SK-N-SH treated with all-trans-retinoic acid at 6 μM for 48 hours (cell line): ENCODE measurements at regions not wholly inside any gene's neighbourhood (a gene's known extent, or its start where the extent isn't known, plus 50 kb on each side); places are given as distances from the start of the nearest gene placed in this dataset.

ENCODE experiments used
- ATAC-seq: fragments of 200-7000 bp; cut with Tn5 transposase; 3 replicates; pipeline ENCODE4 v1.9.1; 2020; ENCODE audit warnings: mild to moderate bottlenecking, moderate library complexity
- ARNTL ChIP-seq: fragments of 450-650 bp; formaldehyde crosslinking; IDR thresholded peaks from 2 replicates; pipeline ENCODE4 v1.5.0; 2020; ENCODE audit warnings: low read depth, mild to moderate bottlenecking, moderate library complexity, borderline replicate concordance
- BACH2 ChIP-seq: fragments of 250-450 bp; sonication (Bioruptor Pico); IDR thresholded peaks from 2 replicates; pipeline ENCODE4 v1.9.0; 2021; ENCODE audit warnings: mild to moderate bottlenecking, borderline replicate concordance
- CREB5 ChIP-seq: fragments of 250-450 bp; sonication (Bioruptor Pico); IDR thresholded peaks from 2 replicates; pipeline ENCODE4 v1.5.1; 2020; ENCODE audit warnings: low read depth, mild to moderate bottlenecking, moderate library complexity
- ESRRG ChIP-seq: fragments of 250-450 bp; sonication (Bioruptor Pico); IDR thresholded peaks from 2 replicates; pipeline ENCODE4 v1.6.1; 2021; ENCODE audit warnings: mild to moderate bottlenecking
- ISL1 ChIP-seq: fragments of 250-450 bp; sonication (Bioruptor Pico); IDR thresholded peaks from 2 replicates; pipeline ENCODE4 v2.1.2; 2022; ENCODE audit warnings: mild to moderate bottlenecking, moderate library complexity
- OSR1 ChIP-seq: fragments of 250-450 bp; sonication (Bioruptor Pico); IDR thresholded peaks from 2 replicates; pipeline ENCODE4 v1.8.0; 2022; ENCODE audit warnings: moderate library complexity, mild to moderate bottlenecking, inconsistent platforms
- RARB ChIP-seq: fragments of 250-450 bp; sonication (Bioruptor Pico); IDR thresholded peaks from 2 replicates; pipeline ENCODE4 v1.8.0; 2021; ENCODE audit warnings: mild to moderate bottlenecking, moderate library complexity
- SNAI2 ChIP-seq: fragments of 250-450 bp; sonication (Bioruptor Pico); IDR thresholded peaks from 2 replicates; pipeline ENCODE4 v1.5.0; 2020; ENCODE audit warnings: mild to moderate bottlenecking, moderate library complexity
- TCF4 ChIP-seq: fragments of 250-450 bp; sonication (Bioruptor Pico); IDR thresholded peaks from 2 replicates; pipeline ENCODE4 v1.8.0; 2021; ENCODE audit warnings: mild to moderate bottlenecking, moderate library complexity, borderline replicate concordance
- ZC3H10 ChIP-seq: fragments of 250-450 bp; sonication (Bioruptor Pico); IDR thresholded peaks from 2 replicates; pipeline ENCODE4 v1.5.1; 2021; ENCODE audit warnings: mild to moderate bottlenecking, moderate library complexity
- ZFP3 ChIP-seq: fragments of 250-450 bp; sonication (Bioruptor Pico); IDR thresholded peaks from 2 replicates; pipeline ENCODE4 v1.5.0; 2020; ENCODE audit warnings: mild to moderate bottlenecking, moderate library complexity
- ZFP30 ChIP-seq: fragments of 450-650 bp; formaldehyde crosslinking; IDR thresholded peaks from 2 replicates; pipeline ENCODE4 v1.5.0; 2022; ENCODE audit warnings: mild to moderate bottlenecking, moderate library complexity
- ZNF565 ChIP-seq: fragments of 450-650 bp; formaldehyde crosslinking; conservative IDR thresholded peaks from 2 replicates; pipeline ENCODE4 v1.5.0; 2020; ENCODE audit warnings: low read depth, mild to moderate bottlenecking, moderate library complexity
- ZNF70 ChIP-seq: fragments of 450-650 bp; formaldehyde crosslinking; IDR thresholded peaks from 2 replicates; pipeline ENCODE4 v1.5.0; 2020; ENCODE audit warnings: mild to moderate bottlenecking, moderate library complexity

GRCh38 chr5:13994621-13995253 lies 50.2 kb upstream of the DNAH5 start:
- TF ChIP-seq ZNF565 (CRISPR knock-in tag) (no peak), TCF4 (CRISPR knock-in tag) (no peak), OSR1 (CRISPR knock-in tag) (no peak), ARNTL (no peak), ISL1 (CRISPR knock-in tag) (no peak), ZNF70 (no peak), ZFP3 (CRISPR knock-in tag) (no peak), ZFP30 (CRISPR knock-in tag) (no peak), CREB5 (no peak), ZC3H10 (CRISPR knock-in tag) (no peak), BACH2 (CRISPR knock-in tag) (no peak), RARB (CRISPR knock-in tag) (no peak), ESRRG (CRISPR knock-in tag) (no peak), SNAI2 (CRISPR knock-in tag) (no peak)
- ATAC-seq = no peak
